Ishikawa (cell line): ENCODE measurements at regions not wholly inside any gene's neighbourhood (a gene's known extent, or its start where the extent isn't known, plus 50 kb on each side); places are given as distances from the start of the nearest gene placed in this dataset.

ENCODE experiments used
- CREB1 ChIP-seq: IDR thresholded peaks from 2 replicates; pipeline ENCODE4 v1.6.1; 2012; ENCODE audit warnings: low read depth
- EGR1 ChIP-seq: IDR thresholded peaks from 2 replicates; pipeline ENCODE4 v1.6.1; 2012
- EP300 ChIP-seq: IDR thresholded peaks from 2 replicates; pipeline ENCODE4 v1.6.1; 2012; ENCODE audit warnings: borderline replicate concordance
- FOXM1 ChIP-seq: IDR thresholded peaks from 2 replicates; pipeline ENCODE4 v1.6.1; 2012; ENCODE audit warnings: low read depth, borderline replicate concordance
- MAX ChIP-seq: IDR thresholded peaks from 2 replicates; pipeline ENCODE4 v1.6.1; 2012
- NFIC ChIP-seq: IDR thresholded peaks from 2 replicates; pipeline ENCODE4 v1.6.1; 2012
- RAD21 ChIP-seq: IDR thresholded peaks from 2 replicates; pipeline ENCODE4 v1.6.1; 2012; ENCODE audit warnings: low read depth
- REST ChIP-seq: IDR thresholded peaks from 2 replicates; pipeline ENCODE4 v1.6.1; 2012; ENCODE audit warnings: low read depth, mild to moderate bottlenecking
- TAF1 ChIP-seq: IDR thresholded peaks from 2 replicates; pipeline ENCODE4 v1.6.1; 2012; ENCODE audit warnings: low read depth, mild to moderate bottlenecking
- TCF12 ChIP-seq: IDR thresholded peaks from 2 replicates; pipeline ENCODE4 v1.6.1; 2012; ENCODE audit warnings: low read depth
- TEAD4 ChIP-seq: IDR thresholded peaks from 2 replicates; pipeline ENCODE4 v1.6.1; 2012
- USF1 ChIP-seq: IDR thresholded peaks from 2 replicates; pipeline ENCODE4 v1.6.1; 2012
- YY1 ChIP-seq: IDR thresholded peaks from 2 replicates; pipeline ENCODE4 v1.6.1; 2012; ENCODE audit warnings: low read depth
- ZBTB7A ChIP-seq: IDR thresholded peaks from 2 replicates; pipeline ENCODE4 v1.6.1; 2012; ENCODE audit warnings: low read depth

- no peak for TF ChIP-seq MAX
Observed at GRCh38 chr10:44015702-44016500, 367.2 kb upstream of the ZNF32 start.

GRCh38 chr10:44014644-44015250 is 366.1 kb upstream of the ZNF32 start:
- TF ChIP-seq RAD21: no peak
- TF ChIP-seq TAF1: no peak
- TF ChIP-seq TCF12: no peak
- no peak for TF ChIP-seq REST
- no peak for TF ChIP-seq TEAD4
- TF ChIP-seq FOXM1: no peak
- no peak for TF ChIP-seq YY1
- no peak for TF ChIP-seq CREB1
- no peak for TF ChIP-seq ZBTB7A

GRCh38 chr10:44013981-44014380 is 365.3 kb upstream of the ZNF32 start:
- no peak for TF ChIP-seq TAF1
- TF ChIP-seq REST: no peak
- TF ChIP-seq FOXM1: no peak

GRCh38 chr10:44012921-44013320 is 364.2 kb upstream of the ZNF32 start:
- TF ChIP-seq EGR1: no peak
- no peak for TF ChIP-seq TCF12
- TF ChIP-seq ZBTB7A: no peak
- no peak for TF ChIP-seq TEAD4
- no peak for TF ChIP-seq EP300
- no peak for TF ChIP-seq USF1
- no peak for TF ChIP-seq REST
- TF ChIP-seq MAX: no peak
- no peak for TF ChIP-seq CREB1
- TF ChIP-seq TAF1: no peak
- TF ChIP-seq RAD21: no peak
- no peak for TF ChIP-seq NFIC

GRCh38 chr10:44011603-44011981 is 362.9 kb upstream of the ZNF32 start:
- TF ChIP-seq YY1: no peak
- TF ChIP-seq TEAD4: no peak
- TF ChIP-seq MAX: no peak
- no peak for TF ChIP-seq EGR1
